ENCODE measurements at regions not wholly inside any gene's neighbourhood (a gene's known extent, or its start where the extent isn't known, plus 50 kb on each side); places are given as distances from the start of the nearest gene placed in this dataset.

- no peak for DNase-seq (ENCODE audit: low read depth, low spot score)
Measured at GRCh38 chr11:70535191-70535971, 137.1 kb downstream of the CTTN start.

DNA sequence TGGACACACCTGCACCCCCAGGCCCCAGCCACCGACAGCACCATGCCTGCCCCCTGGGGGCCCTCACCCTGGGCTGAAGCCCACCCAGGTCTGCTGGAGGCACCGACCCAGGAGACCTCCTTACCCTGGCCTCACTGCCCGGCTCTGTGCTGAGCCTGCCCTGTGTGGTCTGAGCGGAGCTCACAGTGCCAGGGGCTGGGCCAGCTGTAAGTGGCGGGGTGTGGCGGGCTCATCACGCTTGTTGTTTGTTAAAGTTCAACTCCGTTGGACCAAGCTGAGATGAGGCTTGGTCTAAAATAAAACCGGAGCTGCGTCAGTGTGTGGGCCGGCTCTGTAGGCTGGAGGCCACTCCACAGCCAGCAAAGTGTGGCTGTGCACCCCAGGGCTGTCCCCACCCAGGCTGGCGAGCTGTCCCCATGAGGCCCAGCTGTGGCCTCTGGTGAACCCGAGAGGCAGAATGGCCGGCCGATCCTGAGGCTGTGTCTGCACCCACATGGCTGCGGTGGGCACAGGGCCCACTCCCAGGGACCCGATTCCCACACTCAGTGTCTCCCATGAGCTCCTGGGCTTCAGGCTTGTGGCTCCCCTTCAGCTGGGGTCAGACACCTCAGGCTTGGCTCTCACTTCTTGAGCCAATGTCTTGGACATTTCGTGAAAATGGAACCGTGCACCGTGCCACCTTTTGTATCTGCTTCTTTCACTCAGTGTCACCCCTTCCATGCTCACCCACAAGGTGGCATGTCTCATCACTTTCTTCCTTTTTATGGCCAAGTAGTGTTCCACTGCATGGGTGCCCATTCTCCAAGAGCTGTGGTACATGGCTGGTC is 137.9 kb downstream of the CTTN start:
- DNase-seq (ENCODE audit: low read depth, low spot score) = no peak

DNA sequence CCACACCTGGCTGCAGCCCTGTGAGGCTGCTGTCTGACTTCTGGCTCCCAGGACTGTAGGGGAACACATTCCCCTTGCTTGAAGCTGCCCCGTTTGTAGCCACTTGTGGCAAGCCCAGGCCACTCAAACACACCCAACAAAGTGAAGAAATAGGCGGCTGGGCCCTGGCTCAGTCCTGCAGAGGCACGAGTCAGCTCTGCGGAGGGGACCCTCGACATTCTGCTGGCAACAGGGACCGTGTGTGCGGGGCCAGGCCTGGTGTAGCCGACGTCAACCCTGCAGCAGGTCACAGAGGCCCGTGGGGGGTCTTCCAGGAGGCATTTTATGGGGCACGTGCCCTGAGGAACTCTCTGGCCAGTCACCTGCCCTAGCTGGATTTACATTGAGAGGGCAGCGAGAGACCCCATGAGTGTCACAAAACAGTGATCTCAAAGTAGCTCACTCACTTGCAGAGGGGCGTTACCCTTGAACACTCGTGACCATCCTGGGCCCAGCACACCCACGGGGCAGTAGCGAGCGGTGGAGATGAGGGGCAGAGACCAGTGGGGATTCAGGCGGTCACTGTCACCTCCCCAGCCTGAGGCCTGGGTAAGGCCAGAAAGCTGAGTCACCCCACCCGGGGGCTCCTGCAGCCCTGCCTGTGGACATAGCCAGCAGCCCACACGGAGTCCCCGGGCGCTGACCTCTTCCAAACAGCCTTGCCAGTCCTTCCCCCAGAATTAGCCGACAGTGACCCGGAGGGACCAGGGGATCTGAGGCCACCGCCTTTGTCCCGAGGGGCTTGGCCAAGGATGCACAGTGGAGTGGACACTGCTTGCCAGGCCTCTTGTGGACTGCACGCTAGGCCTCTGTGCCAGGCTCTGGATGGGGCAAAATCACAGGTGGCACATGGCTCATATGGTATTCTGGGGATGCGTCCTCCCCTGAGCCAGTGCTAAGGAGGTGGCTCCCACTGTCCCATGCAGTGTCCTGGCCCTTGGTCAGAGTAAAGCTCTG is 139.5 kb downstream of the CTTN start:
- no peak for DNase-seq (ENCODE audit: low read depth, low spot score)

- DNase-seq (ENCODE audit: low read depth, low spot score) = no peak
Measured at GRCh38 chr11:70538641-70539359, 140.5 kb downstream of the CTTN start.

DNA sequence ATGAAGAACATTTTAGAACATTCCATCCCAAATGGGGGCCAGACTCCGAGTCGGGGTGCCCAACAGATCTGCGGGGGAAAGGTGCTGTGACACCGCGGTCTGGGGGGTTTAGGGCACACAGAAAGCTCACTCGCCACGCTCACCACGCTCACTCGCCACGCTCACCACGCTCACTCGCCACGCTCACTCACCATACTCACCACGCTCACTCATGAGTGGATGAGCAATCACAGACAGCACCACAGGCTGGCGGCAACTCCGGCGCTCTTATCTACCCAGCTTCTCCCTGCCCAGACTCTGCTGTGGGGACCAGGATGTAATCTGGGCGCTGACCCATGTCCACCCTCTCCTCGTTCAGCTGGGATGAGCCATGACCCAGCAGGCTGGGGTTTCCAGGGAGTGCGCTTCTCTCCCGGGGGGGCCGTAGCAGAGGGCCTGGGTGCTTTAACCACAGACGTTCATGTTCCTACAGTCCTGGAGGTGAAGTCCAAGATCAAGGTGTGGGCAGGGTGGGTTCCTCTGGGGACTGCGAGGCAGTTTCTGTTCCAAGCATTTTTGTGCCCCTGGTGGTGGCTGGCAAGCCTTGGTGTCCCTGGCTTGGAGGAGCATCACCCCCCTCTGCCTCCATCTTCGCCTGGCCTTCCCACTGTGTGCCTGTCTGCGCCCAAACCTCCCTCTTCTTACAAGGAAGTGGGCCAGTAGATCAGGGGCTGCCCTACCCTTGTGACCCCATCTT is 141.2 kb downstream of the CTTN start:
- no peak for DNase-seq (ENCODE audit: low read depth, low spot score)

GRCh38 chr11:70540196-70540595 is 141.9 kb downstream of the CTTN start:
- no peak for DNase-seq (ENCODE audit: low read depth, low spot score)

- no peak for DNase-seq (ENCODE audit: low read depth, low spot score)
Measured at GRCh38 chr11:70541176-70541575, 142.8 kb downstream of the CTTN start.

- DNase-seq (ENCODE audit: low read depth, low spot score) = no peak
Measured at GRCh38 chr11:70541699-70542098, 143.4 kb downstream of the CTTN start.

DNA sequence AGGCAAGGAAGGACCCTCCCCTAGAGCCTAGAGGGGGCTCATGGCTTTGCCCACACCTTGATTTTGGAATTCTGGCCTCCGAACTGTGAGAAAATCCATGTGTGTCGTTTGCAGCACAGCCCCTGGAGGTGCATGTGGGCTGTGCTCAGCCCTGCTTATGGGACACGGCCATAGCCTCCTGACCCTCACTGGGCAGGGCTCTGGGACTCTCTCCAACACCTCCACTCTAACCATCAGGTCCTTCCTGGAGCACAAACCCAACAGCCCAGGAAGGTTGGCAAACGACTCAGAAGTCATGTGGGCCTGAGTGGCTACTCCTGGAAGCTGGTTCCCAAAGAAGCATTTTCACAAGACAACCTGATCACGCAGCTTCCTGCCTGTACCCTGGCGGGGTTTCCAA is 144.1 kb downstream of the CTTN start:
- DNase-seq (ENCODE audit: low read depth, low spot score) = no peak

GRCh38 chr11:70542811-70543210 is 144.5 kb downstream of the CTTN start:
- DNase-seq (ENCODE audit: low read depth, low spot score) = no peak

GRCh38 chr11:70543611-70544010 is 145.3 kb downstream of the CTTN start:
- no peak for DNase-seq (ENCODE audit: low read depth, low spot score)

- DNase-seq (ENCODE audit: low read depth, low spot score) = no peak
Measured at GRCh38 chr11:70544067-70544773, 145.9 kb downstream of the CTTN start.

- DNase-seq (ENCODE audit: low read depth, low spot score) = no peak
Measured at GRCh38 chr11:70544774-70545609, 146.7 kb downstream of the CTTN start.

- no peak for DNase-seq (ENCODE audit: low read depth, low spot score)
Measured at GRCh38 chr11:70545610-70545912, 147.2 kb downstream of the CTTN start.

DNA sequence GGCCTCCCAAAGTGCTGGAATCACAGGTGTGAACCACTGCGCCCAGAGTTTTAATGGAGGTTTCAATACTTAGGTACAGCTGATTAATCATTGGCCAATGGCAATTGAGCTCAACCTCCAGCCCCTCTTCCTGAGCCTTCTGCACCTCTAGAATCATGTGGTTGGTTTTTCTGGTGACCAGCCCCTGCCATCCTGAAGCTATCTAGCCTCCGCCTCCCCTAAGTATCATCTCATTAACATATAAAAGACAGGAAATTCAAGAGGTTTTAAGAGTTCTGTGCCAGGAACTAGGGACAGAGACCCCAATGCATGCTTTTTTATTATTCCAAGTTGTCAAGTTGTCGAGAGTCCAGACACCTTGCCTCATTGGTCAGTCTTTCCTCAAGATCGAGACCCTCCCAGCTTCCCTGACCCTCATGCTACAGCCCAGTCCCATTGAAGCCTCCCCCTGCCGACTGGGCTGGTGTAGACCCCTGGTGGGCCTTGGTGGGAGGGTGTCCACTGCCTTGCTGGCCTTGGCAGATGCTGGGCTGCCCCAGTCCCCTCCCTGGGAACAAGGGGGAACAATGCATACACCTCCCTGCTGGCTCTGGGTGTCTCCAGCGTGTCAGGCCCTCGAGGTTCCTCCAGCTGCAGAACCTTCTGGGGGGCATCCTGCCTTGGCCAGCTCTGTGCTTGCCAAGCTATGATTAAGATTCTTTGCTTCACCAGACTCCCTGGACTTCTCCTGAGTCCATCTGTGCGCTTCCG is 148.0 kb downstream of the CTTN start:
- DNase-seq (ENCODE audit: low read depth, low spot score) = no peak

- DNase-seq (ENCODE audit: low read depth, low spot score) = no peak
Measured at GRCh38 chr11:70547386-70547785, 149.1 kb downstream of the CTTN start.

DNA sequence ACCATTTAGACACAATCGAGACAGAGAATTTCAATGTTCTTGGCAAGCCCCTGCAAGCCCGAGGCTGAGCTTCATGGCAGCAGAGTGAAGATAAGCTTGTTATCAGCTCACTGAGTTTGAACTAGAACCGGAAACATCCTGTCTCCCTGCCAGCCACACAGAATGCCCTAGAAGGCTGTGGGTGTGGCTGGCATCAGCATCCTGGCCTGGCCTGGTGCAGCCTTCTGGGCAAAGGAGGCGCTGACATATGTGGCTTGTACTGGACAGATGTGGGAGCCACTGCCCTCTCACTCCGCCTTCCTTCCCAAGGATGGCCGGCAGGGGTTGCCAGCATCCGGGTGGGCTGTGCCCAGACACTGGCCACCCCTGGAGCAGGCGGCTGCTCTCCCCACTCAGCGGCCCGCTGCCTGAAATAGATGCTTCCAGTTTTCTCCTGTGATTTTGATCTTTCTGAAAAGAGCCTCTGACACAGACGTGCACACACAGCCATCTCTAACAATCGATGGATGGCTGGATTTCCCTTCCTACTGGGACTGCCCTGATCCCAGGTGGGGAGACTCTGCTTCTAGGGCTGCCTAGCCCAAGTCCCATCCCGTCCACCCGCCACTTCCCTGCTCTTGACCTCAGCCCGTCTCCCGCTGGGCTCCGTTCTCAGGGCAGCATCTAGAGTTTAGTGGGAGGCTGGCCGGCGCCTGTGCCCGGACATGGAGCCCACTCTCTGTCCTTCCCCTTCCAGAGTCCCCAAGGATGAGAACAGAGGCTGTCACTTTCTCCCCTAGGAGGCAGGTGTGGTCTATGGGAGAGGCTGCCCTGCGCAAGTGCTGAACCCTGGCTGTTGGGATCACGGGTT is 149.7 kb downstream of the CTTN start:
- DNase-seq (ENCODE audit: low read depth, low spot score) = no peak
